ENCODE measurements at regions not wholly inside any gene's neighbourhood (a gene's known extent, or its start where the extent isn't known, plus 50 kb on each side); places are given as distances from the start of the nearest gene placed in this dataset.

GRCh38 chr3:65288776-65289175 is 601.0 kb upstream of the ADAMTS9 start:
- no peak for TF ChIP-seq CTCF (IDR thresholded peaks at IDR 0.05; ENCODE audit: insufficient read depth, low read depth, low read length)
- TF ChIP-seq EZH2 (IDR thresholded peaks at IDR 0.05; ENCODE audit: insufficient read depth, low read length), result no peak
